ENCODE measurements at regions not wholly inside any gene's neighbourhood (a gene's known extent, or its start where the extent isn't known, plus 50 kb on each side); places are given as distances from the start of the nearest gene placed in this dataset.

- TF ChIP-seq CTCF (IDR thresholded peaks at IDR 0.05) (no peak), POLR2A (IDR thresholded peaks at IDR 0.05) (no peak)
Measured at GRCh38 chr13:111661776-111662175, 341.3 kb downstream of the TEX29 start.

All from uterus (tissue), 2 donors.